GM19395 (cell line): ENCODE measurements at regions not wholly inside any gene's neighbourhood (a gene's known extent, or its start where the extent isn't known, plus 50 kb on each side); places are given as distances from the start of the nearest gene placed in this dataset.

ENCODE experiments used
- ATAC-seq: cut with Tn5 transposase; IDR thresholded peaks from one replicate; pipeline ENCODE4 v1.9.1; 2021; ENCODE audit warnings: mild to moderate bottlenecking, moderate library complexity; ENCODE audit not compliant: unreplicated experiment

- ATAC-seq = no peak
These were observed 393.5 kb upstream of the TBL1XR1 start for GRCh38 chr3:177590826-177591225.

DNA sequence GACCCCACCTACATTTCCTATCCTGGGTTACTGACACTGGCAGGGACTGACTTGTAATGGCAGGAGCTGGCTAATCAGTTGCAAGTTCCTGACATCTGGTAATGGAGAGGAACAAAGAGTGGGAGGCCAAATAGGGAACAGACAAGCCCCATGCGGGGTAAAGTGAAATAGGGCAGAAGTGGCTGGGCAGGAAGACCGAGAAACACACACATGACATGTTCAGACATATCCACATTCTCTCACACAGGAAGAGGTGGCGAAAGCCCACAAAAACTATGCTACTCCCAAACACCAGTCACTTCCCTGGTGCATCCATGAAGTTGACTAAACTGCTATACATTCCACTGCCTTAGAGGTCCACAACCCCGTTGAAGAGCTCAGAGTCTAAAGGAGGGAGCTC is 394.1 kb upstream of the TBL1XR1 start:
- ATAC-seq = peak; percentile 76

DNA sequence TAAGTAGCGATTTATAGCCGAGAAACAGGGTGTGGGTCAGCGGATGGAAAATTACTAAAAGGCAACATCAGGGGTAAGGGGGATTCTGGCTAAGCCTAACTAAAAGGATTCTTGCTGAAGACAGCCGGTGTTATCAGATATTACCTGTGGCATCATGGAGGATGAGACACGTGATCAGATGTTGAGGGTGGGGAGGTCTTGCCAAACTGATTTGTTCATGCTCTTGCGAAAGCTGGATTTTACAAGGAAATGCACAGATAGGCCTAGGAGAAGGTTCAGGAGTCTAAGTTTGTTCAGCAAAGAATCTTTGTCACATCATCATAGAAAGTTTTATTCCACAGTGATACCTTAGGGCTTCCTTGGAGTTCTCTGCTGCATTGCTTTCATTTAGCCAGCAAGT is 396.8 kb upstream of the TBL1XR1 start:
- ATAC-seq = no peak

- no peak for ATAC-seq
These were observed 398.4 kb upstream of the TBL1XR1 start for GRCh38 chr3:177595530-177596188.

GRCh38 chr3:177596248-177596815 is 399.1 kb upstream of the TBL1XR1 start:
- ATAC-seq = no peak

- no peak for ATAC-seq
These were observed 399.6 kb upstream of the TBL1XR1 start for GRCh38 chr3:177596816-177597271.

GRCh38 chr3:177597311-177598096 is 400.2 kb upstream of the TBL1XR1 start:
- ATAC-seq = peak; percentile 87

DNA sequence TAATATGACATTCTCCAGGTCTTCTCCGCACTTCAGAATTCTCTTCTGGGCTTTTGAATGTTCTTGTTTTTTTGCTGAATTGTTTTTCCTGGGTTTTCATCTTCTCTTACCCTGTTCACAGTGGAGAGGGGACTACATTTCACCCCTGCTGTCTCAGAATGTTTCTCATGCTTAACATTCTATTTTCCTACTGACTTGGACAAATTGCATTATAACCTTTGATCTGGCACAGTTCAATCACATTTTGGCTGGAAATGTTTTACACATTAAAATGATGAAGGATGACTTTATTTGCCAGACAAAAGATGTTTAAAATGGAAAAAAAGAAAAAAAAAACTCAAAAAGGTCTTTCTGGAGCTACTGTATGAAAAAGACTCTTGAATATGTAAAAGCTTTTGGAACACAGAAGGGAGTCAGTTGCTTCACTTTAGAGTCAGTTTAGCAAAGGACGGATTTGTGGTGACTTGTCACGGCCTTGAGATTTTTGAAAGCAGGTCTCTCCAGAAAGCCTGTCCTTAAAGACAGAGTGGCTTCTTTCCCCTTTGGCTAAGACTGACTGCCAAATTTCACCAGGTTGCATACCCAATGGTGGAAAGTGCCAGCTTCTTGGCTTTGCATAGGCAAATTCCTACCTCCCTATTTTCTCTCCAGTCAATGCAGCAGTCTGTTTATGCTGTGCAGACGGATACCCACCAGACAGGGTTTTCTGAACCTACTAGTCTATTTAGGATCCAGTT is 401.0 kb upstream of the TBL1XR1 start:
- ATAC-seq = no peak

GRCh38 chr3:177599326-177599725 is 402.0 kb upstream of the TBL1XR1 start:
- ATAC-seq = no peak

- no peak for ATAC-seq
These were observed 402.6 kb upstream of the TBL1XR1 start for GRCh38 chr3:177599837-177600236.

DNA sequence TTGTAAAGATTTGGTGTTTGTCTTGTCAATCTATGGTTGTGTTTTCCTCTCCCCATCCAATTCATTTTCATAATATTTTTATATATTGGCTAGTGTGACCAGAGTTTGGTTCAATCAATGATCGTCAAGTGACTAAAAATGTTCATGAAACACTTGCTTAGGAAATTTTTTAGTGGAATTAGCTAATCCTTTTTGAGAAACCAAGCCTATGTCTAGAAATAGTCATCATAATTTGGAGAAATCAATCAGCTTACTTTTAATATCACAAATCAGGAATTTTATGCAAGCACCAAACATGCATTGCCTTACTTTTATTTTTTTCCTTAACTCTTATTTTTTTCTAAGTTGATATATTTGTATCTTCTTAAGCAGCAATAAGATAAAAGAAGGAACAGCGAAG is 403.1 kb upstream of the TBL1XR1 start:
- no peak for ATAC-seq

DNA sequence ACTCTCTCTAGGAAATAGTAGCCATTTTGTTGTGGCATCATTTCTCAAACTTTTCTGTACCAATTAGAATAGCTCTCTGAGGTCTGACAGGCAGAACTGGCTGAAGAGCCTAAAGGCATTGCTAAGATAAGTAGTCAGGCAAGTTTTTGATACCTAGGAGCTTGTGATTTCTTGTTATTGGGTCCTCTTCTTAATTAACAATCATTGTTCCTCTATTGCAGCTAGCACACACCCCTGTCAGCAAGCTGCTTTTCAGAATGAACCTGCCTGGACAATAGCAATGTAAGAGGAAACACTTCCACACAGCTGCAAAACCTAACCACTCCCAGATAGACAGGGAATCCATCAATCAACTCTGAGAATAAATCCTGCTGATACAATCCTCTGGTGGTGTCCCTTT is 403.9 kb upstream of the TBL1XR1 start:
- no peak for ATAC-seq

- peak; percentile 33 for ATAC-seq
These were observed 405.4 kb upstream of the TBL1XR1 start for GRCh38 chr3:177602601-177603147.

DNA sequence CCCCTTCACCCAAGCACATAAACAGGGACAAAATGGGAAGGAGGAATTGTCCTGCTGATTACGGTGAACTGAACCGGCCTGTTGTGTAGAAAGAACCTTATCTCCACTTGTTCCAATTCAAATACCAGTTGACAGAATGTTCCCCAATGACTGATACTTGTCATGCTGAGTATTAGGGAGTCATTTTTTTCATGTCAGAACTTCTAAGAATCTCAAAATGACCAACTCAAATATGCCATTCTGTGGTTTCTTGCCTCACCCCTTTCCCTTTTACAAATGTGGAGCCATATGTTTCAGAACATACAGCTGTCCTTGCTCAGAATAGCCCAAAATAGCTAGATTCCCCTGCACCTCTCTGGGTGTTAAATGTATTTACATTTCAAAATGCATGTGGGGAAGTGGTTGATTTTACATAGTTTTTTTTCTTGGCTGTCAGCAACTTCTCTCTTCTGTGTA is 405.9 kb upstream of the TBL1XR1 start:
- ATAC-seq = peak; percentile 57

DNA sequence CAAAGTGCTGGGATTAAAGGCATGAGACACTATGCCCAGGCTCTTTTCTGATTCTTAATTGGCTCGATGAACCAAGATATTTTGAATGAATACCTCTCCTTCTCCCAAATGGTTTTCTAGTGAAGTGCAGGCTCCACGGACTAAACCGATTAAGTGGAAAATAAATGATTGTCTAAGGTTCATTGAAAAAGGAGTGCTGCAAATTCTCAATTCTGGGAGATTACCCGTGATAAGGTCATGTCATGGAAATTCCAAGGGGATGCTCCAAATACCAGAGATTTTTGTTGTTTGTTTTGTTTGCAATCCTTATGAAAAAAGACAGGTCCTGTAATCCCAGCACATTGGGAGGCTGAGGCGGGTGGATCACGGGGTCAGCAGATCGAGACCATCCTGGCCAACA is 406.9 kb upstream of the TBL1XR1 start:
- ATAC-seq = no peak

DNA sequence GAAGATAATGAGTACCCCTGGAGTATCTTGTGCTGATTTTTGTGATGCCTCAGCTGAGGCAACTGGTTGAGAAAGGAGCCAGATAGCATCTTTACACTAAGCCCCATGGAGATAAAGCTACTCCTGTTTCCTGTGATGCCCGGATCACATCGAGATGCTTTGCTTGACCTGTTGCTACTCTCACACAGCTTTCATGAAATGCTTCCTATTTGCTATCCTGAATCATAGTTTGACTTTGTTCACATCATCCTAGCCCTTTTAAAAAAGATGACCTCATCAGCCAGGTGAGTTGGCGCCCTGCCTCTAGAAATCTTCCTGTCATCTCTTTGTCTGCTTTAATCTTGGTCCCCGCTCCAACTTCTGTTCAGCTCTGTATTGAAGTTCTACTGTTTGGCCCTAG is 409.6 kb upstream of the TBL1XR1 start:
- no peak for ATAC-seq

- no peak for ATAC-seq
These were observed 410.3 kb upstream of the TBL1XR1 start for GRCh38 chr3:177607589-177607988.

DNA sequence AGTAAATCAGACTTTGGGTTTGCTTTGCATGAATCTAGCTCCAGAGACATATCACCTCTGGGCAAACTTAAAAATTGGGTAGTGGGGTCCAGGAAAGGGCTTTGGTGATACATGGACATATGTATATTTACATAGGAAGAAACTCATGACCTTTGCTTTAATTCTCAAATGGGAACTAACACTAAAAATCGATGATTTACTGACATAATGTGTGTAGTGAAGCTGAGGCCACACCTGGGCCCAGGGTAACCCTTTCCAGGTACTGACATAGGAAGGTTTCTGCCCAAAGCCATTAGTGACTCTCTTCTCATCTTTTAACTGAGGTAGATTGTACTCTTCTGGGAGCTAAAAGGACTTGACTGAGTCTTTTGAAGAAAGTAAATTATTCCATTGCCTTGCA is 411.2 kb upstream of the TBL1XR1 start:
- no peak for ATAC-seq

GRCh38 chr3:177609613-177610012 is 412.3 kb upstream of the TBL1XR1 start:
- no peak for ATAC-seq

DNA sequence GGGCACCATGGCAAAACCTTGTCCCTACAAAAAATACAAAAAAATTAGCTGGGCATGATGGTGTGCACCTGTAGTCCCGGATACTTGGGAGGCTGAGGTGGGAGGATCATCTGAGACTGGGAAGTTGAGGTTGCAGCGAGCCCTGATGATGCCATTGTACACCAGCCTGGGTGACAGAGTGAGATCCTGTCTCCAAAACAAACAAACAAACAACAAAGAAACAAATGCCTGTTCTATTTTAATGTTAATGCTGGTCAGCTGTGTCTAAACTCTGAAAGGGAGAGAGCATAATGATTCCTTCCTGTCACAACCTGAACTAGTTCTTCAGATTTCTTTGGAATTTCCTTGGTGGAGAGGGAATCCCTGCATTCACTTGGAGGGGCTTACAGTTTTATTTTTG is 413.0 kb upstream of the TBL1XR1 start:
- ATAC-seq = no peak
